ENCODE measurements at regions not wholly inside any gene's neighbourhood (a gene's known extent, or its start where the extent isn't known, plus 50 kb on each side); places are given as distances from the start of the nearest gene placed in this dataset.

DNA sequence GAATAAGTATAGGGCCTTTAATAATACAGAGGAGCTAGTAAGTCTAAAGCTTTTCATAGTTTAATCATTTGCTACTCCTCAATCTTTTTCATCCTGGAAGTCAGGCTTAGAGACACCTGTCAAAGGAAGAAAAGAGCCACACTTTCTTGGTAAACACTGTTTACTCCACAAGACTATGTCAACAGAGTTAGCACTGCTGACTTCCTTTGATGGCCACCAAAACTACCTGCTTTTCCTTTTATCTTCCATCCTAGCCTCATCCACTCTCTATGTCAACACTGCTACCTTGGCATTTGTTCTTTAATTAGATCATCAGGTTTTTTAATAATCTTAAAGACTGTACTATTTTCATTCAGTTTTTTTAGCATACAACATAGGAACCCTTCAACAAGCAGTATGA, 106.2 kb downstream of the ELAPOR2 start:
- Histone ChIP-seq H4K20me1 (replicated peaks; ENCODE audit: control insufficient read depth, extremely low read depth, insufficient read depth, low read length) (no peaks in the 10 kb centered on the region), H3K27ac (ENCODE audit: insufficient read depth, low read depth, low read length) (no peak overlapping the region), H3K9me1 (replicated peaks; ENCODE audit: control insufficient read depth, extremely low read depth, insufficient read depth, low read length) (no peaks in the 10 kb centered on the region), H3K27me3 (ENCODE audit: control insufficient read depth in 2 of 2, insufficient read depth in 2 of 2, low read length in 2 of 2) (no peaks in the 10 kb centered on the region), H3K79me2 (ENCODE audit: control insufficient read depth, insufficient read depth, low read length) (no peaks in the 10 kb centered on the region), H3K9ac (replicated peaks; ENCODE audit: extremely low read depth, insufficient read depth, low read length) (no peak overlapping the region), H3K36me3 (ENCODE audit: control insufficient read depth in 2 of 2, extremely low read depth in 1 of 2, insufficient read depth in 2 of 2, low read length in 2 of 2) (no peaks in the 10 kb centered on the region), H3K9me3 (replicated peaks; ENCODE audit: control insufficient read depth, insufficient read depth, low read length) (no peaks in the 10 kb centered on the region), H3K4me3 (replicated peaks in 1 of 3; ENCODE audit: insufficient read depth in 1 of 3, low read depth in 1 of 3, low read length in 3 of 3) (no peak overlapping the region), H2AFZ (ENCODE audit: low read depth, low read length) (no peak overlapping the region), H3K4me2 (ENCODE audit: insufficient read depth, low read length) (no peak overlapping the region), H3K4me1 (ENCODE audit: control insufficient read depth, extremely low read depth, insufficient read depth, low read length) (peaks cover 5% of the 10 kb centered on the region)
- FAIRE-seq (no peak), DNase-seq (ENCODE audit: low read depth, low spot score) (no peak)
- BruUV-seq (replicated peaks) = no TSS peak
- intact Hi-C loops (cut with micrococcal nuclease) = no loop called here
- ChIA-PET CTCF (no interaction called here), POLR2A (no interaction called here)
- dilution Hi-C loops (cut with MboI; ENCODE audit: extremely low pct_ligation_motif_present, low sequenced_read_pairs) = no loop called here
- TF ChIP-seq, protein P1, sequence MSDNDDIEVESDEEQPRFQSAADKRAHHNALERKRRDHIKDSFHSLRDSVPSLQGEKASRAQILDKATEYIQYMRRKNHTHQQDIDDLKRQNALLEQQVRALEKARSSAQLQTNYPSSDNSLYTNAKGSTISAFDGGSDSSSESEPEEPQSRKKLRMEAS (IDR thresholded peaks at IDR 0.05; ENCODE audit: insufficient read depth, insufficient read length) = no peak
- TF ChIP-seq, protein P2, sequence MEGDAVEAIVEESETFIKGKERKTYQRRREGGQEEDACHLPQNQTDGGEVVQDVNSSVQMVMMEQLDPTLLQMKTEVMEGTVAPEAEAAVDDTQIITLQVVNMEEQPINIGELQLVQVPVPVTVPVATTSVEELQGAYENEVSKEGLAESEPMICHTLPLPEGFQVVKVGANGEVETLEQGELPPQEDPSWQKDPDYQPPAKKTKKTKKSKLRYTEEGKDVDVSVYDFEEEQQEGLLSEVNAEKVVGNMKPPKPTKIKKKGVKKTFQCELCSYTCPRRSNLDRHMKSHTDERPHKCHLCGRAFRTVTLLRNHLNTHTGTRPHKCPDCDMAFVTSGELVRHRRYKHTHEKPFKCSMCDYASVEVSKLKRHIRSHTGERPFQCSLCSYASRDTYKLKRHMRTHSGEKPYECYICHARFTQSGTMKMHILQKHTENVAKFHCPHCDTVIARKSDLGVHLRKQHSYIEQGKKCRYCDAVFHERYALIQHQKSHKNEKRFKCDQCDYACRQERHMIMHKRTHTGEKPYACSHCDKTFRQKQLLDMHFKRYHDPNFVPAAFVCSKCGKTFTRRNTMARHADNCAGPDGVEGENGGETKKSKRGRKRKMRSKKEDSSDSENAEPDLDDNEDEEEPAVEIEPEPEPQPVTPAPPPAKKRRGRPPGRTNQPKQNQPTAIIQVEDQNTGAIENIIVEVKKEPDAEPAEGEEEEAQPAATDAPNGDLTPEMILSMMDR (IDR thresholded peaks at IDR 0.05; ENCODE audit: extremely low read depth in 1 of 2, insufficient read depth in 1 of 2, low read depth in 1 of 2, low read length in 2 of 2) = no peak
- TF ChIP-seq POLR2A (IDR thresholded peaks at IDR 0.05; ENCODE audit: low read depth, low read length) = no peak
- TF ChIP-seq JUN (IDR thresholded peaks at IDR 0.05; ENCODE audit: borderline replicate concordance, insufficient read depth, insufficient read length, low read depth) = no peak
- TF ChIP-seq FOS (IDR thresholded peaks at IDR 0.05; ENCODE audit: borderline replicate concordance, insufficient read depth, low read length) = no peak
- no peak for TF ChIP-seq POLR2AphosphoS5 (IDR thresholded peaks at IDR 0.05; ENCODE audit: insufficient read depth, low read depth, low read length)
- no peak for TF ChIP-seq MYC (IDR thresholded peaks at IDR 0.05; ENCODE audit: low read depth, low read length)
- no peak for TF ChIP-seq EZH2 (IDR thresholded peaks at IDR 0.05; ENCODE audit: borderline replicate concordance, low read depth, low read length, severe bottlenecking)
- TF ChIP-seq GATA2 (IDR thresholded peaks at IDR 0.05; ENCODE audit: insufficient read depth, insufficient read length, low read depth, low read length) = no peak

All from endothelial cell of umbilical vein (primary cell).